Lung (tissue), 11 donors: ENCODE measurements at regions not wholly inside any gene's neighbourhood (a gene's known extent, or its start where the extent isn't known, plus 50 kb on each side); places are given as distances from the start of the nearest gene placed in this dataset.

Experiments used
- ATAC-seq: fragments of 200-7000 bp; cut with Tn5 transposase; one replicate; pipeline ENCODE4 v1.9.1; 2020; ENCODE audit warnings: moderate number of reproducible peaks; ENCODE audit not compliant: insufficient read depth, low FRiP score
- DNase-seq, 3 donors: peaks; one replicate each; pipeline ENCODE4 v3.0.0-alpha.2; 2013 to 2017
- H3K27ac ChIP-seq, 2 donors: one replicate each; pipeline ENCODE4 v1.5.1; 2013; ENCODE audit warnings: mild to moderate bottlenecking in 2 of 2, moderate library complexity in 2 of 2, control low read depth in 1 of 2, inconsistent platforms in 1 of 2, low read depth in 1 of 2, low read length in 1 of 2
- H3K27me3 ChIP-seq, 3 donors: one replicate each; pipeline ENCODE4 v1.5.1; 2013; ENCODE audit warnings: low read length in 2 of 3; ENCODE audit not compliant: control insufficient read depth in 3 of 3, insufficient read depth in 3 of 3
- H3K36me3 ChIP-seq, 4 donors: one replicate each; pipeline ENCODE4 v1.5.1; 2013; ENCODE audit warnings: low read length in 4 of 4, mild to moderate bottlenecking in 1 of 4, moderate library complexity in 1 of 4; ENCODE audit not compliant: control insufficient read depth in 4 of 4, insufficient read depth in 4 of 4
- H3K4me1 ChIP-seq, 5 donors: one replicate each; pipeline ENCODE4 v1.5.1; 2013; ENCODE audit warnings: low read length in 5 of 5, mild to moderate bottlenecking in 2 of 5, moderate library complexity in 1 of 5; ENCODE audit not compliant: control insufficient read depth in 5 of 5, insufficient read depth in 5 of 5
- H3K4me3 ChIP-seq: one replicate; pipeline ENCODE4 v1.5.1; 2013; ENCODE audit warnings: mild to moderate bottlenecking, control low read depth, moderate library complexity
- H3K9ac ChIP-seq, 2 donors: one replicate each; pipeline ENCODE4 v1.5.1; 2013; ENCODE audit warnings: low read length in 2 of 2, control low read depth in 1 of 2; ENCODE audit not compliant: insufficient read depth in 1 of 2
- H3K9me3 ChIP-seq, 4 donors: one replicate each; pipeline ENCODE4 v1.5.1; 2013; ENCODE audit warnings: low read length in 3 of 4, mild to moderate bottlenecking in 1 of 4, moderate library complexity in 1 of 4; ENCODE audit not compliant: control insufficient read depth in 4 of 4, insufficient read depth in 3 of 4
- WGBS, 2 donors: extraction: QIAGEN DNeasy Blood & Tissue Kit; methylation state at CpG; one replicate each; pipeline ENCODE4 v1.1.7; 2013; 5-methylcytosine and 5-hydroxymethylcytosine counted together
- TF ChIP-seq, protein P1 (sequence below): IDR thresholded peaks from 2 replicates; pipeline ENCODE4 v1.5.1; 2012; ENCODE audit warnings: mild to moderate bottlenecking; ENCODE audit errors: control extremely low read depth, extremely low read depth
- donor health status: control.
- donor health status: control.
- donor health status: Bipolar disorder and iron deficiency.
- donor health status: healthy.
- donor health status: DM: yes; HTN: yes; CAD: no.

- Histone ChIP-seq H3K27ac (no peak overlapping the region), H3K4me1 (peaks cover 0 to 8% (median 2%) of the 10 kb centered on the region in 5 donors), H3K4me3 (no peak overlapping the region), H3K9ac (no peak overlapping the region), H3K27me3 (no peaks in the 10 kb centered on the region), H3K9me3 (peaks cover 0 to 3% (median 0%) of the 10 kb centered on the region in 4 donors), H3K36me3 (no peaks in the 10 kb centered on the region)
- TF ChIP-seq, protein P1, sequence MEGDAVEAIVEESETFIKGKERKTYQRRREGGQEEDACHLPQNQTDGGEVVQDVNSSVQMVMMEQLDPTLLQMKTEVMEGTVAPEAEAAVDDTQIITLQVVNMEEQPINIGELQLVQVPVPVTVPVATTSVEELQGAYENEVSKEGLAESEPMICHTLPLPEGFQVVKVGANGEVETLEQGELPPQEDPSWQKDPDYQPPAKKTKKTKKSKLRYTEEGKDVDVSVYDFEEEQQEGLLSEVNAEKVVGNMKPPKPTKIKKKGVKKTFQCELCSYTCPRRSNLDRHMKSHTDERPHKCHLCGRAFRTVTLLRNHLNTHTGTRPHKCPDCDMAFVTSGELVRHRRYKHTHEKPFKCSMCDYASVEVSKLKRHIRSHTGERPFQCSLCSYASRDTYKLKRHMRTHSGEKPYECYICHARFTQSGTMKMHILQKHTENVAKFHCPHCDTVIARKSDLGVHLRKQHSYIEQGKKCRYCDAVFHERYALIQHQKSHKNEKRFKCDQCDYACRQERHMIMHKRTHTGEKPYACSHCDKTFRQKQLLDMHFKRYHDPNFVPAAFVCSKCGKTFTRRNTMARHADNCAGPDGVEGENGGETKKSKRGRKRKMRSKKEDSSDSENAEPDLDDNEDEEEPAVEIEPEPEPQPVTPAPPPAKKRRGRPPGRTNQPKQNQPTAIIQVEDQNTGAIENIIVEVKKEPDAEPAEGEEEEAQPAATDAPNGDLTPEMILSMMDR, result no peak
- ATAC-seq, result no peak
- no peak for DNase-seq
These were observed 96.2 kb downstream of the RCN1 start for GRCh38 chr11:32187111-32187510.

GRCh38 chr11:32188785-32189184 lies 97.9 kb downstream of the RCN1 start:
- H3K36me3 ChIP-seq, result no peaks in the 10 kb centered on the region
- no peak for ATAC-seq
- H3K4me1 ChIP-seq, result peaks cover 0 to 8% (median 2%) of the 10 kb centered on the region in 5 donors
- TF ChIP-seq, protein P1, result no peak
- WGBS, 2 donors, result 88 to 94% methylated on average over 4 of the region's 4 CpGs
- H3K27me3 ChIP-seq, result no peaks in the 10 kb centered on the region
- no peak overlapping the region for H3K27ac ChIP-seq
- no peak for DNase-seq
- H3K4me3 ChIP-seq, result no peak overlapping the region
- H3K9me3 ChIP-seq, result peaks cover 0 to 2% (median 0%) of the 10 kb centered on the region in 4 donors
- no peak overlapping the region for H3K9ac ChIP-seq

GRCh38 chr11:32196137-32196536 lies 105.3 kb downstream of the RCN1 start:
- ATAC-seq, result no peak
- Histone ChIP-seq H3K27me3 (no peaks in the 10 kb centered on the region), H3K9ac (no peak overlapping the region), H3K36me3 (no peaks in the 10 kb centered on the region), H3K27ac (no peak overlapping the region), H3K4me3 (no peak overlapping the region), H3K4me1 (no peaks in the 10 kb centered on the region), H3K9me3 (no peaks in the 10 kb centered on the region)
- 52 to 64% methylated on average over 1 of the region's 1 CpG for WGBS, 2 donors
- TF ChIP-seq, protein P1, result no peak
- DNase-seq, result no peak

- DNase-seq, result peak in 1 of 3 donors; percentile 36
- no peaks in the 10 kb centered on the region for H3K27me3 ChIP-seq
- no peak for ATAC-seq
- H3K9ac ChIP-seq, result no peak overlapping the region
- H3K9me3 ChIP-seq, result no peaks in the 10 kb centered on the region
- no peaks in the 10 kb centered on the region for H3K4me1 ChIP-seq
- TF ChIP-seq, protein P1, result no peak
- H3K27ac ChIP-seq, result no peak overlapping the region
- no peak overlapping the region for H3K4me3 ChIP-seq
- H3K36me3 ChIP-seq, result no peaks in the 10 kb centered on the region
- 87 to 93% methylated on average over 2 of the region's 2 CpGs for WGBS, 2 donors
These were observed 107.2 kb downstream of the RCN1 start for GRCh38 chr11:32198053-32198452.
